Stimulated activated CD4-positive, alpha-beta T cell treated with anti-CD3 and anti-CD28 coated beads, TNF-alpha, amount 100 ng/mL, for 1 hour (primary cell): ENCODE measurements at regions not wholly inside any gene's neighbourhood (a gene's known extent, or its start where the extent isn't known, plus 50 kb on each side); places are given as distances from the start of the nearest gene placed in this dataset.
A peak's percentile ranks its signal among the peaks of the same experiment; 100 is the strongest.

ENCODE experiments used
- DNase-seq, 3 donors: peaks; one replicate each; pipeline ENCODE4 v3.0.0-alpha.2; 2020; ENCODE audit warnings: low read depth in 3 of 3, low spot score in 1 of 3

GRCh38 chr16:88329726-88330700, 52.7 kb upstream of the ZNF469 start:
- DNase-seq = no peak

GRCh38 chr16:88330971-88331890, 51.5 kb upstream of the ZNF469 start:
- no peak for DNase-seq

GRCh38 chr16:88331989-88332920, 50.5 kb upstream of the ZNF469 start:
- DNase-seq = no peak

- peak in 1 of 3 donors; percentile 4 for DNase-seq
These were observed 49.6 kb upstream of the ZNF469 start for GRCh38 chr16:88332921-88333825.
